ENCODE measurements at regions not wholly inside any gene's neighbourhood (a gene's known extent, or its start where the extent isn't known, plus 50 kb on each side); places are given as distances from the start of the nearest gene placed in this dataset.

DNA sequence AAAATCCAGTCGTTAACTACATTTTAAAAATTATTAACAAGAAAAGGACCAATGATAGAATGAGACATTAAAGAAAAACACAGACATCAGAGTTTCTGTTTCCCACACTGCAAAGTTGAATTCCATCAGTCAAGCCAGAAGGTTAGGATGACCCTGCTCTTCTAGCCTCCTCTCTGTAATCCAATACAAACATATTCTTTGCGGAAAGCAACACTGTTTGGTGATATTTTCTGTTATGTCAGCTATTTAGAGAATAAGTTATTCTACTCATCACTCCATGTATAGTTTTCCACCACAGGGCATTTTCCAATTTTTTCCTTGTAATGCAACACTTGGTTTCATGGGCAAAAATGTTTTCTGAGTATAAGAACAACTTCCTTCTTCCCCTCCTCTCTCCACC, 152.3 kb downstream of the EVX1 start:
- H3K4me2 ChIP-seq (ENCODE audit: low read length): no peak overlapping the region
- H3K27me3 ChIP-seq (ENCODE audit: insufficient read depth, low read depth, low read length): no peaks in the 10 kb centered on the region
- H3K9me3 ChIP-seq (ENCODE audit: low read length): no peaks in the 10 kb centered on the region
- no peak overlapping the region for H3K4me3 ChIP-seq (ENCODE audit: low read length)
- no peaks in the 10 kb centered on the region for H3K79me2 ChIP-seq (replicated peaks; ENCODE audit: insufficient read depth, low read length)
- H3K9me2 ChIP-seq (ENCODE audit: insufficient read depth, low read length): no peaks in the 10 kb centered on the region
- H3K27ac ChIP-seq (ENCODE audit: low read length): no peak overlapping the region
- H3K9ac ChIP-seq (ENCODE audit: low read length): no peak overlapping the region
- H4K20me1 ChIP-seq (ENCODE audit: insufficient read depth): no peaks in the 10 kb centered on the region
- no peaks in the 10 kb centered on the region for H3F3A ChIP-seq (ENCODE audit: insufficient read depth, low read length, poor library complexity, severe bottlenecking)
- TF ChIP-seq RAD21 (conservative IDR thresholded peaks at IDR 0.05) (no peak), EZH2 (IDR thresholded peaks at IDR 0.05; ENCODE audit: borderline replicate concordance, insufficient read depth, low read length, poor library complexity, severe bottlenecking) (no peak), SMC3 (conservative IDR thresholded peaks at IDR 0.05; ENCODE audit: poor library complexity) (no peak), TAF1 (IDR thresholded peaks at IDR 0.05; ENCODE audit: low read depth) (no peak), POLR2AphosphoS5 (IDR thresholded peaks at IDR 0.05) (no peak), MXI1 (conservative IDR thresholded peaks at IDR 0.05; ENCODE audit: poor library complexity, severe bottlenecking) (no peak), EP300 (conservative IDR thresholded peaks at IDR 0.05; ENCODE audit: poor library complexity, severe bottlenecking) (no peak)
- TF ChIP-seq, protein P1, sequence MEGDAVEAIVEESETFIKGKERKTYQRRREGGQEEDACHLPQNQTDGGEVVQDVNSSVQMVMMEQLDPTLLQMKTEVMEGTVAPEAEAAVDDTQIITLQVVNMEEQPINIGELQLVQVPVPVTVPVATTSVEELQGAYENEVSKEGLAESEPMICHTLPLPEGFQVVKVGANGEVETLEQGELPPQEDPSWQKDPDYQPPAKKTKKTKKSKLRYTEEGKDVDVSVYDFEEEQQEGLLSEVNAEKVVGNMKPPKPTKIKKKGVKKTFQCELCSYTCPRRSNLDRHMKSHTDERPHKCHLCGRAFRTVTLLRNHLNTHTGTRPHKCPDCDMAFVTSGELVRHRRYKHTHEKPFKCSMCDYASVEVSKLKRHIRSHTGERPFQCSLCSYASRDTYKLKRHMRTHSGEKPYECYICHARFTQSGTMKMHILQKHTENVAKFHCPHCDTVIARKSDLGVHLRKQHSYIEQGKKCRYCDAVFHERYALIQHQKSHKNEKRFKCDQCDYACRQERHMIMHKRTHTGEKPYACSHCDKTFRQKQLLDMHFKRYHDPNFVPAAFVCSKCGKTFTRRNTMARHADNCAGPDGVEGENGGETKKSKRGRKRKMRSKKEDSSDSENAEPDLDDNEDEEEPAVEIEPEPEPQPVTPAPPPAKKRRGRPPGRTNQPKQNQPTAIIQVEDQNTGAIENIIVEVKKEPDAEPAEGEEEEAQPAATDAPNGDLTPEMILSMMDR (IDR thresholded peaks at IDR 0.05; ENCODE audit: poor library complexity, severe bottlenecking): no peak
- TF ChIP-seq, protein P2, sequence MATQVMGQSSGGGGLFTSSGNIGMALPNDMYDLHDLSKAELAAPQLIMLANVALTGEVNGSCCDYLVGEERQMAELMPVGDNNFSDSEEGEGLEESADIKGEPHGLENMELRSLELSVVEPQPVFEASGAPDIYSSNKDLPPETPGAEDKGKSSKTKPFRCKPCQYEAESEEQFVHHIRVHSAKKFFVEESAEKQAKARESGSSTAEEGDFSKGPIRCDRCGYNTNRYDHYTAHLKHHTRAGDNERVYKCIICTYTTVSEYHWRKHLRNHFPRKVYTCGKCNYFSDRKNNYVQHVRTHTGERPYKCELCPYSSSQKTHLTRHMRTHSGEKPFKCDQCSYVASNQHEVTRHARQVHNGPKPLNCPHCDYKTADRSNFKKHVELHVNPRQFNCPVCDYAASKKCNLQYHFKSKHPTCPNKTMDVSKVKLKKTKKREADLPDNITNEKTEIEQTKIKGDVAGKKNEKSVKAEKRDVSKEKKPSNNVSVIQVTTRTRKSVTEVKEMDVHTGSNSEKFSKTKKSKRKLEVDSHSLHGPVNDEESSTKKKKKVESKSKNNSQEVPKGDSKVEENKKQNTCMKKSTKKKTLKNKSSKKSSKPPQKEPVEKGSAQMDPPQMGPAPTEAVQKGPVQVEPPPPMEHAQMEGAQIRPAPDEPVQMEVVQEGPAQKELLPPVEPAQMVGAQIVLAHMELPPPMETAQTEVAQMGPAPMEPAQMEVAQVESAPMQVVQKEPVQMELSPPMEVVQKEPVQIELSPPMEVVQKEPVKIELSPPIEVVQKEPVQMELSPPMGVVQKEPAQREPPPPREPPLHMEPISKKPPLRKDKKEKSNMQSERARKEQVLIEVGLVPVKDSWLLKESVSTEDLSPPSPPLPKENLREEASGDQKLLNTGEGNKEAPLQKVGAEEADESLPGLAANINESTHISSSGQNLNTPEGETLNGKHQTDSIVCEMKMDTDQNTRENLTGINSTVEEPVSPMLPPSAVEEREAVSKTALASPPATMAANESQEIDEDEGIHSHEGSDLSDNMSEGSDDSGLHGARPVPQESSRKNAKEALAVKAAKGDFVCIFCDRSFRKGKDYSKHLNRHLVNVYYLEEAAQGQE (IDR thresholded peaks at IDR 0.05; ENCODE audit: borderline replicate concordance): no peak
- no peaks in the 10 kb centered on the region for H3K36me3 ChIP-seq (ENCODE audit: insufficient read depth, low read length)
- no peak overlapping the region for H2AFZ ChIP-seq (ENCODE audit: low read depth, low read length)

DNA sequence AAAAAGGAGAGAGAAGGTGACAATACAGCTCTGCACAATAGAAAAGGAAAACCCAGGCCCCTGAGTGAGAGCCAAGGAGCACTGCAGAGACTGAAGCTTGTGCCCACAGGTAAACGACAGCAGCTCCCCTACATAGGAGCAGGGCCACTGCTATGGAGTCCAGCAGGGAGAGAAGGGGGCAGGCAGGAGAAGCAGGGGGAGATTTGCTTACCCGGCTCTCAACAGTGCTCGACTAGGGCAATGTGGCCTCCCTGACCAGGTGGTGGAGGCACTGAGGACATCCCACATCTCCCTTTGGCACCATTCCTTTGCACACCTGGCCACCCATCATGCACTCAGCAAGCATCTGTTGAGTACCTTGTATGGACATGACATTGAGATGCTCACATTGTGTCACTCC, 153.0 kb downstream of the EVX1 start:
- TF ChIP-seq, protein P2 (IDR thresholded peaks at IDR 0.05; ENCODE audit: borderline replicate concordance): no peak
- TF ChIP-seq RAD21 (conservative IDR thresholded peaks at IDR 0.05) (no peak), POLR2AphosphoS5 (IDR thresholded peaks at IDR 0.05) (no peak), TAF1 (IDR thresholded peaks at IDR 0.05; ENCODE audit: low read depth) (no peak), EP300 (conservative IDR thresholded peaks at IDR 0.05; ENCODE audit: poor library complexity, severe bottlenecking) (no peak), EZH2 (IDR thresholded peaks at IDR 0.05; ENCODE audit: borderline replicate concordance, insufficient read depth, low read length, poor library complexity, severe bottlenecking) (no peak), SMC3 (conservative IDR thresholded peaks at IDR 0.05; ENCODE audit: poor library complexity) (no peak), MXI1 (conservative IDR thresholded peaks at IDR 0.05; ENCODE audit: poor library complexity, severe bottlenecking) (no peak)
- TF ChIP-seq, protein P1 (IDR thresholded peaks at IDR 0.05; ENCODE audit: poor library complexity, severe bottlenecking): no peak
- Histone ChIP-seq H3K27me3 (ENCODE audit: insufficient read depth, low read depth, low read length) (no peaks in the 10 kb centered on the region), H3K4me3 (ENCODE audit: low read length) (no peak overlapping the region), H3K9me3 (ENCODE audit: low read length) (no peaks in the 10 kb centered on the region), H3K9ac (ENCODE audit: low read length) (no peak overlapping the region), H3K4me2 (ENCODE audit: low read length) (no peak overlapping the region), H3K79me2 (replicated peaks; ENCODE audit: insufficient read depth, low read length) (no peaks in the 10 kb centered on the region), H3K36me3 (ENCODE audit: insufficient read depth, low read length) (no peaks in the 10 kb centered on the region), H4K20me1 (ENCODE audit: insufficient read depth) (no peaks in the 10 kb centered on the region), H3K27ac (ENCODE audit: low read length) (no peak overlapping the region), H3F3A (ENCODE audit: insufficient read depth, low read length, poor library complexity, severe bottlenecking) (no peaks in the 10 kb centered on the region), H2AFZ (ENCODE audit: low read depth, low read length) (no peak overlapping the region), H3K9me2 (ENCODE audit: insufficient read depth, low read length) (no peaks in the 10 kb centered on the region)
